Keratinocyte (primary cell): ENCODE measurements at regions not wholly inside any gene's neighbourhood (a gene's known extent, or its start where the extent isn't known, plus 50 kb on each side); places are given as distances from the start of the nearest gene placed in this dataset.

Experiments
- CTCF ChIP-seq, 3 experiments: IDR thresholded peaks in 1 of 3; conservative IDR thresholded peaks in 1 of 3; optimal IDR thresholded peaks in 1 of 3; 2 replicates in 2 of 3; 3 replicates in 1 of 3; pipeline versions ENCODE3 to v1.5.1; 2011; ENCODE audit warnings: low read length in 3 of 3, mild to moderate bottlenecking in 3 of 3, moderate library complexity in 2 of 3, control low read depth in 1 of 3, inconsistent platforms in 1 of 3; ENCODE audit not compliant: insufficient read depth in 2 of 3; ENCODE audit errors: extremely low read depth in 1 of 3
- EZH2 ChIP-seq: IDR thresholded peaks from one replicate; pipeline ENCODE4 v1.6.1; 2012; ENCODE audit warnings: inconsistent platforms, mild to moderate bottlenecking, low read length, moderate library complexity

GRCh38 chr17:36675250-36675649 lies 73.9 kb downstream of the MRM1 start:
- TF ChIP-seq CTCF (optimal IDR thresholded peaks at IDR 0.05 in 1 of 3, IDR thresholded peaks at IDR 0.05 in 1 of 3, conservative IDR thresholded peaks at IDR 0.05 in 1 of 3; ENCODE audit: extremely low read depth in 1 of 3, insufficient read depth in 2 of 3, low read length in 3 of 3) (no peak), EZH2 (no peak)
